ENCODE measurements at regions not wholly inside any gene's neighbourhood (a gene's known extent, or its start where the extent isn't known, plus 50 kb on each side); places are given as distances from the start of the nearest gene placed in this dataset.

DNA sequence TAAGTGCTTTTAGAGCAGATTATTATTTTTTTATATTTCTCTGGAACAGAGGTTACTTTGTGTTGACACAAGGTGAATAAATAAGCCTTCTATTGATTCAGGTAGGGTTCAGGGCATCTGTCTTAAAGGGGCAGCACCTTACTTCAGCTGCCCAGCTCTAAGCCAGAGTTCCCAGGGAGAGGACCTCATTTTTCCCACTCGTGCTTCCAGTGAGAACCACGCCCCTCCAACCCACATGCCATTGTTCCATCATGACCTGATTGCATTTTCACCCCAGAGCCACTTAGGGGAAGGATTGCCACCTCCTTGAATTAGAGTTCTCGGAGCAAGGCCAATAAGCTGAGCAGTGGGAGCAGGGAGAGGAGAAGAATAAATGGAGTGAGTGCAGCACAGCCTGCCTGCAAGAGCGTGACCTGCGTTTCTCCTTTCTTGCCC, 104.3 kb upstream of the FRY start:
- no peak overlapping the region for H3K4me3 Mint-ChIP-seq (ENCODE audit: unreplicated experiment)
- intact Hi-C loops (cut with micrococcal nuclease), result no loop called here
- CTCF ChIA-PET, result interaction anchor here (0.6 to 1.6 kb wide), 6 partner anchors 11 to 625 kb away, joined by 3 to 5 read pairs (median 3); no protein-coding TSS in a partner anchor
- POLR2A ChIA-PET, result interaction anchor here (0.7 kb wide), 1 partner anchor 1770 kb away, joined by 3 read pairs; no protein-coding TSS in a partner anchor
- H3K9me3 Mint-ChIP-seq (ENCODE audit: unreplicated experiment), result no peaks in the 10 kb centered on the region
- BruUV-seq (replicated peaks), result no TSS peak
- no peaks in the 10 kb centered on the region for H3K4me1 Mint-ChIP-seq (ENCODE audit: insufficient read depth, unreplicated experiment)
- H3K27ac Mint-ChIP-seq (ENCODE audit: low read depth, unreplicated experiment), result no peak overlapping the region
- no peak for TF ChIP-seq CTCF (IDR thresholded peaks at IDR 0.05; ENCODE audit: unreplicated experiment)
- H3K36me3 Mint-ChIP-seq (ENCODE audit: insufficient read depth, unreplicated experiment), result no peaks in the 10 kb centered on the region
- no peaks in the 10 kb centered on the region for H3K27me3 Mint-ChIP-seq (ENCODE audit: insufficient read depth, unreplicated experiment)
- DNase-seq (ENCODE audit: unreplicated experiment), result no peak

DNA sequence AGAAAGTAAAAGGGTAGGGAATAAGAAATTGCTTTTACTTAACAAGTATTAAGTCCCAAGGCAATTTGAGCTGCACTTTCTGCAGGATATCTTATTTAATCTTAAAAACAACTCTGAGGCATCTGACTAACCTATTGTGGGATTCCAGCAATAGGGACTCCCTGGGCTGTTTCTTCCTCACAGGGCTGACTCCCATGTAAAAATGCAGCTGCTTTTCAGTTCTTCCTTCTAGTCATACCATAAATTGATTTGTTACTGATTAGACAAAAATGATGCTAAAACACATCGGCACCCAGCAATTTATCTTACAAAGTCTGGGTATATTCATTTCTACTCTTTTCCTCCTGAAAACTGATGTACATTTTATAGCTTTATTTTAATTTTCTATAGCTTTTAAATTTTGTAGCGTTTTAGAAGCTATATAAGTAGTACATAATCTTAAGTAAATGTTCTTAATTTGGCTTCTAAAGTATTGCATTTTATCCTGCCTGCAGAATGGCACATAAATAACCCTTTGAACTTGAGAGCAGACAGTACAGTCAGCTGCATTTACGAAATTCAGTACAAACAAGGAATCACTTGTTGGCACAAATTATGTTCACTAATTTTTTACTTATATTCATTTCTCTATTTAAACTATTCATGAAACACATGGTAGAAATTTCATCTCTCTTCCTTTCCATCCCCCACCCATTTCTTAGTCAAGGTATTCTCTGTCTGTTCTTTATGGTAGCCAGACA, 102.4 kb upstream of the FRY start:
- no TSS peak for BruUV-seq (replicated peaks)
- CTCF ChIA-PET, result interaction anchor here (0.6 to 3.2 kb wide), 4 partner anchors 19 to 318 kb away, joined by 3 to 19 read pairs (median 4); no protein-coding TSS in a partner anchor
- no peaks in the 10 kb centered on the region for H3K27me3 Mint-ChIP-seq (ENCODE audit: insufficient read depth, unreplicated experiment)
- H3K36me3 Mint-ChIP-seq (ENCODE audit: insufficient read depth, unreplicated experiment), result no peaks in the 10 kb centered on the region
- intact Hi-C loops (cut with micrococcal nuclease), result no loop called here
- no peak for DNase-seq (ENCODE audit: unreplicated experiment)
- TF ChIP-seq CTCF (IDR thresholded peaks at IDR 0.05; ENCODE audit: unreplicated experiment), result no peak
- no peaks in the 10 kb centered on the region for H3K9me3 Mint-ChIP-seq (ENCODE audit: unreplicated experiment)
- no peaks in the 10 kb centered on the region for H3K4me1 Mint-ChIP-seq (ENCODE audit: insufficient read depth, unreplicated experiment)
- no peak overlapping the region for H3K4me3 Mint-ChIP-seq (ENCODE audit: unreplicated experiment)
- POLR2A ChIA-PET, result interaction anchor here (0.7 to 2.0 kb wide), 4 partner anchors 10 to 49 kb away, joined by 3 to 9 read pairs (median 4); no protein-coding TSS in a partner anchor
- no peak overlapping the region for H3K27ac Mint-ChIP-seq (ENCODE audit: low read depth, unreplicated experiment)

DNA sequence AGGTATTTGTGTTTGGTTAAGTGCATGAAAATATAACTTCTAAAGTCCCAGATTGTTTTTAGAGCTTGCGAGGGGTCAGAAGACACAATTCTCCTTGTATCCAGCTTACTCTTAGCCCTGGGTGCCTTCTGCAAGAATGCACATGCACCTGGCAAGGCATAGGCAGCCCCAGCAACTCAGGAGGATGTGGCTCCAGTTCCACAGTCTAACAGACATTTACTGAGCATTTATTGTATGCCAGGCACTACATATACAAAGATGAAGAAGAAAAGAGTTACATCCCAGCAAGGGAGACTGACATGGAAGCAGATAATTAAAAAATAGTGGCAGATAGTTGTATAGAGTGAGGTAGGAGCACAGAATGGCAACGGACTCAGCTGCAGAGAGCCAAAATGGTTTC, 101.1 kb upstream of the FRY start:
- H3K9me3 Mint-ChIP-seq (ENCODE audit: unreplicated experiment), result no peaks in the 10 kb centered on the region
- TF ChIP-seq CTCF (IDR thresholded peaks at IDR 0.05; ENCODE audit: unreplicated experiment), result no peak
- no peaks in the 10 kb centered on the region for H3K36me3 Mint-ChIP-seq (ENCODE audit: insufficient read depth, unreplicated experiment)
- H3K4me1 Mint-ChIP-seq (ENCODE audit: insufficient read depth, unreplicated experiment), result no peaks in the 10 kb centered on the region
- ChIA-PET CTCF (interaction anchor here (1.0 to 3.2 kb wide), 2 partner anchors 18 to 20 kb away, joined by 5 to 19 read pairs; no protein-coding TSS in a partner anchor), POLR2A (interaction anchor here (0.7 to 1.4 kb wide), 3 partner anchors 12 to 28 kb away, joined by 3 to 4 read pairs (median 3); no protein-coding TSS in a partner anchor)
- H3K4me3 Mint-ChIP-seq (ENCODE audit: unreplicated experiment), result no peak overlapping the region
- DNase-seq (ENCODE audit: unreplicated experiment), result no peak
- H3K27me3 Mint-ChIP-seq (ENCODE audit: insufficient read depth, unreplicated experiment), result no peaks in the 10 kb centered on the region
- no TSS peak for BruUV-seq (replicated peaks)
- no peak overlapping the region for H3K27ac Mint-ChIP-seq (ENCODE audit: low read depth, unreplicated experiment)
- intact Hi-C loops (cut with micrococcal nuclease), result no loop called here

GRCh38 chr13:31930901-31931522, 100.6 kb upstream of the FRY start:
- H3K4me1 Mint-ChIP-seq (ENCODE audit: insufficient read depth, unreplicated experiment), result no peaks in the 10 kb centered on the region
- no peaks in the 10 kb centered on the region for H3K9me3 Mint-ChIP-seq (ENCODE audit: unreplicated experiment)
- CTCF ChIA-PET, result interaction anchor here (1.0 to 3.2 kb wide), 3 partner anchors 19 to 21 kb away, joined by 5 to 19 read pairs (median 6); no protein-coding TSS in a partner anchor
- POLR2A ChIA-PET, result interaction anchor here (0.7 to 1.4 kb wide), 3 partner anchors 12 to 28 kb away, joined by 3 to 4 read pairs (median 3); no protein-coding TSS in a partner anchor
- no peak overlapping the region for H3K4me3 Mint-ChIP-seq (ENCODE audit: unreplicated experiment)
- no peaks in the 10 kb centered on the region for H3K27me3 Mint-ChIP-seq (ENCODE audit: insufficient read depth, unreplicated experiment)
- intact Hi-C loops (cut with micrococcal nuclease), result no loop called here
- no peak overlapping the region for H3K27ac Mint-ChIP-seq (ENCODE audit: low read depth, unreplicated experiment)
- no peaks in the 10 kb centered on the region for H3K36me3 Mint-ChIP-seq (ENCODE audit: insufficient read depth, unreplicated experiment)
- TF ChIP-seq CTCF (IDR thresholded peaks at IDR 0.05; ENCODE audit: unreplicated experiment), result no peak
- BruUV-seq (replicated peaks), result no TSS peak
- peak; percentile 45 for DNase-seq (ENCODE audit: unreplicated experiment)
